Cerebellar nuclear complex (tissue), 1 donor: ENCODE measurements at regions not wholly inside any gene's neighbourhood (a gene's known extent, or its start where the extent isn't known, plus 50 kb on each side); places are given as distances from the start of the nearest gene placed in this dataset.
"Not testable (repeated sequence)": the region's sequence is repeated elsewhere in the genome, so short reads cannot be mapped to it uniquely, and the experiment has no call there.

Source experiments
- DNase-seq, 2 experiments: peaks; one replicate each; lab custom pipeline; 2025; lab: John Stamatoyannopoulos, UW

DNA sequence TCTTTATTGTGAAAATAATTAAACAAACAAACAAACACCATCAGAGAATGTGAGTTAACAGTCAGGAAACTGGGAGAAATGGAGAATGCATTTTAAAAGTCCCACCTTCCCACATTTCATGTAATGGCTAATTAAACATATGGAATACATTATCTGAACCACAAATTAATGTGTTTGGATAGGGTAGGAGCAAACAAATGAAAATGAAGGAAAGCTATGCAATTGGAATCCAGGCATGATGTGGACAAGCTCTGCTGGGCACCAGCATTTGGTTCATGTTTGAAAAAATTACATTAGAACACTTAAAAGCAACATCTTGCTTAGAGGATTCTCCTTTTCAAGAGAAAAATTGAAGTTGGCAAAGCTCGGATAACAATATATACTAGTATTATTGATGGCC is 628.1 kb downstream of the LMO4 start:
- DNase-seq = no peak

DNA sequence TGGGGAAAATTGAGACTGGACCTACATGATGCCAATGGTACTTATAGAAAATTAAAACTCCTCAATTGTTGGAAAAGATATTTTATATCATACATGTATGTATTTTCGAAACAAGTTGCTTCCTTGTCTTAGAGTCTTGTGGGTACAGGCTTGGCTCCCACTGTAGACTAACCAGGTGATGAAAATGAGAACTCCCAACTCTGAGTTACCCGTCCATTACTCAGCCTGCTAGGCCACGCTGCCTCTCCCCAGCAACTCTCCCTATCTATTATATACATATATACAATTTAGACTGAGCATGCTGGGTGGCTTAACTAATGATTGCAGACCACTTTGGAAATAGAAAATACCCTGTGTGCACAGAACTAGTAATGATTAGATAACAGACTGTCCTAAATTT is 628.7 kb downstream of the LMO4 start:
- no peak for DNase-seq

DNA sequence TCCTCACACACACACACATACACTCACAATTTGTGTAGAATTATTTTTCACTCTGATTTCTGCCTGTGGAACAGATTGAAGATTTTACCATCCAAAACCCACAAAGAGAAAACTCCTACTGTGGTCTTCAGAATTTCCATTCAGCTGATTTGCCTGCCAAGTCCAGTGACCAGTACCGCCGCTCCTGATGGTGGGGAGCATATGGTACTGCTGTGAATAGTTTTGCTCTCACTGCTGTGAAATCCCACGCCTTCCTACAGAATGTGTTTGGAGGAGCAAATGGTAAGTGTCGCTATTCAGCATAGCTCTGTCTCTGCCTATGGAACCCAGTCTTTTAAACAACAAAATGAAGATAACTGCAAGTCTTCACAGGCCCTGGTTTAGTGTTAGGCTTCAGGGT is 629.5 kb downstream of the LMO4 start:
- peak in 1 of 2 experiments; percentile 45 for DNase-seq

DNA sequence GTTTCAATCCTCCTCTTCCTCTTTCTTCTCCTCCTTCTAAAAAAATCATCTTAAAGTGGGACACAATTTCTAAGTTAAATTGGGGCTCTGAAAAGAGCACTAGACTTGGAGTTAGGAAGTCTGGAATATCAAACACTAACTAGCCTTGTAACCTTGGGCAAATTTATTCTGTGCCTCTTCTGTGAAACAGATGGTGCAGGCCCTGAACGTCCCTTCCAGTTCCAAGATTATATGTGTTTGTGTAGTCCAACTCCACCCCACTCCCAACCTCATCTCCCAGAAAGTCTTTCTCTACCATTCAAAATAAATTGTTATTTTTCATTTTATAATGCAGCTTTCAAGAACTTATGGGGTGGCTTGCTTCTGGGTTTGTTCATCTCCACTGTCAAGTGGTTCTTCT is 630.0 kb downstream of the LMO4 start:
- DNase-seq = no peak

DNA sequence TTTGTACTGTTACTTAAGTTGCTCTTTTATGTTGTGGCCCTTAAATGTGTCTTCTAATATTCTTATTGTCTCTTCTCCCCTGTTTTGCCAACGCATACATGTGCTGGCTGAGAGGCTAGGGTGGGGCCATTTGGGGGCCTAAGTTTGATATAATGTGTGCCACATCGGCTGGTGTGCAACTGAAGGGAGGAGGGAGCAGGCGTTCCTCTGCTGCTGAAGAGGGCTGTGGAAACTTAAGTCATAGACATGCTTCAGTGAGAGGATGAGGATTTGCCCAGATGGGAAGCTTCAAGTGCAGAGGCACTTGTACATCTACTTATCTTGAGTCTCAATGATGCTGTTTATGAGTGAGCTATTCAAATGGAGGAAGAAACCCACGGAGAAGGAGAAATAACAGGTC is 630.6 kb downstream of the LMO4 start:
- DNase-seq = no peak

DNA sequence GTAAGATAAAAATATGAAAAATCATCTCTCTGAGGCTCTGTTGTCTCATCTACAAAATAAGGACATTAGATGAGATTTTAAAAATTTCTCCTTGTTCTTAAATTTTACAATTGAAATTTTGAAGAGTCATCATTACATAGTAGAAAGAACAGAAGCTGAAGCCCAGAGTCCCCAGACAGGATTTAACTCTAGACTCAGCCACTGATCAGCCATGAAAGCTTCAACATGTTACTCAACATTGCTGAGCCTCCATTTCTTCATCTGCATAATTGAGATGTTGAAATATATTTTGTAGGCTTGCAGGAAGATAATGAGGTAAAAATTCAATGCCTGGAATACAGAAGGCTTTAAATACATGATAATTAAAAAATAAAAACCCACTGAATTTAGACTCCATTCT is 633.3 kb downstream of the LMO4 start:
- DNase-seq = no peak

DNA sequence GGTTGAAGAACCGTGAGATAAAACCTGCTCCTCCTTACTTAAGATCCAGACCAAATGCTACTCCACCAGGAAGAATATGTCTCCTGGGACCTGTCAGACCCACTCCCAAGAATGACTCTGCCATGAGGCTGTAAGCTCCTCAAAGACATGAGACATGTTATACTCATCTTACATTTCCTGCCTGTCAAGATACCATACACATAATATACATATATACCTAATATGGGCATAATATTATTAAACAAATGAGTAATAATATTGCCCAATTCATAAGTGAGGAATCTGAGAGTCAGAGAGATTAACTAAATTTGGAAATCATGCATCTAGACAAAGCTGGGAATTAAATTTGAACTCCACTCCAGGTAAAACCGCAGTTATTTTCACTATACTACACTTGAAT is 634.9 kb downstream of the LMO4 start:
- DNase-seq = no peak

DNA sequence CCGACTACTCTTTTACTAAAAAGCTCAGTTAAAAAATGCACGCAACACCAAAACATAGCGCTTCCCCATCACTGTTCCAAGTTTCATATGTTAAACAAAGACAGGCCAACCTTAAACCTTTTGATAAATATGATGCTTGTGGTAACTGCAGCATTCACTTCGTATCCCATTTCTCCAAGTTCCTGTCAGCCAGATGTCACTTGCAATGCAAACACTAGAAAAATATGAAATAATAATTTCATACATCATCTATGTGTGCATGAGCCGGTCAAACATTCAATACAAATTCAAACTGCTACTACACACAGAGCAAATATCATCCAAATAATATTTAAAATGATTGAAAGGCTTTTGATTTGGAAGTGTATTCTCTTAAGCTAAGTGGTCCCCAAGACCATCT is 636.5 kb downstream of the LMO4 start:
- no peak for DNase-seq

DNA sequence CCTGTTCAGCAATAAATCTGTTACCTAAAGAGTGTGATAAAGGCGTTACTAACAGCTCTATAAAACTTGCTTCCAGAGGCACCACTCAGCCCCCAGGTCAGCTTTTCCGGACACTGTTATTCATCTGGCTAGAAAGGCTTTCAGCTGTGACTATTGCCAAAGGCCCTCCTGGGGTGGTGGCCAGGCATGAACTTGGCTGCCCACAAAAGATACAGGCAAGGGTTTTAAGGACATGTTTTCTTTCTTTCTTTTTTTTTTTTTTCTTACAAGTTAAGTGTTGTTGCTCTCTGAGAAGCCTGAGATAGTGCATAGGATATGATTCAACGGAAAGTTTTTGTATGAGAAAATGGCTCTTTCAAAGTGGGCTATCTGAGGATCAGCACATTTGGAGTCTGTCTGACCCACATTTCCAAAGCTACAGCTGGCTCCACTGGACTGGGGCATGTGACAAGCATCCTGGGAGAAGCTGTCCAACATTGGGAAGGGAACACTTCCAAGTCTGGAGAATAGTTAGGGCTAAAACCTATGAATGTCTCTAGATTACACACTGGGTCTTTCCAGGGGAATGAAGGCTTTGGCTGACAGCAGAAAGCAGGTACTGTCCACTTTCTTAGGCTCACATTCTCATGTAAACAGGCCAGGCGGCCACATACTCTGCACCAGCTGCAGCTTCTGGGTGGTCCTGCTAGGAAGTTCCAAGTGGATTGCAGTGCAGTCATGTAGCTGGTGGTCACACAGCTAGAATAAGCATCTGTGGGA is 639.7 kb downstream of the LMO4 start:
- no peak for DNase-seq

DNA sequence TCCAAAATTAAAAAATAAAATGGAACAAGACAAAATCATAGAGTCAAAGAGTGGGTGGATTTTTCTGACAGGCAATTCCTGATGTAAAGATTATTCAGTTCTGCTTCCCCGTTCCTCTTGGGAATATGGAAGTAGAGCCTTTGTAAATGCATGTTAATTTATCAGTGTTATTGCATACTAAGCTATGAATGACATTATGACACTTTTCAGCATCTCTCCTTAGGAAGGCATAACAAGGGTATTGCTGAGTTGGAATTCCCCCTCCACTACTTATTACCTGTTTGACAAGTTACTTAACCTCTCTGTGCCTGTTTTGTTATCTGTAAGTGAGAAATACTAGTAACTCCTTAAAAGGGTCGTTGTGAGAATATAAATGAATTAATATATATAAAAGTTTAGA is 640.4 kb downstream of the LMO4 start:
- no peak for DNase-seq

DNA sequence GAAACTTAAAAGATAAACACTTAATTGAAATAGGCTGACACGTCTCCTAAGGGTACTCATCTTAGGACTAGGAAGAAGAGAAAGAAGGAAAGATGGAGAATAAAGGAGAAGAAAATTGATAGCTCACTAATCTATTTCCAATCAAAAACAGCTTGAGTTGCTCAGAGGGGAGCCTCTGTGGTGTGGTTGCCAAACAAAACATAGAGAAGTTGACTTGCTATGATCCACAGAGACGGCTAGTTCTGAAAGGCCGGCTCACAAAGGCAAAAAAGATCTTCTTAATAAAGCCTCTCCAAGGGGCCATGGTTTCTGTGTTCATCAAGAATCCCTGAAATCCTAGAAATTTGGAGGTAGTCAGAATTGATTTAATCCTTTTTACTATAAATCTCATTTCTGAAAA is 644.1 kb downstream of the LMO4 start:
- DNase-seq = no peak

DNA sequence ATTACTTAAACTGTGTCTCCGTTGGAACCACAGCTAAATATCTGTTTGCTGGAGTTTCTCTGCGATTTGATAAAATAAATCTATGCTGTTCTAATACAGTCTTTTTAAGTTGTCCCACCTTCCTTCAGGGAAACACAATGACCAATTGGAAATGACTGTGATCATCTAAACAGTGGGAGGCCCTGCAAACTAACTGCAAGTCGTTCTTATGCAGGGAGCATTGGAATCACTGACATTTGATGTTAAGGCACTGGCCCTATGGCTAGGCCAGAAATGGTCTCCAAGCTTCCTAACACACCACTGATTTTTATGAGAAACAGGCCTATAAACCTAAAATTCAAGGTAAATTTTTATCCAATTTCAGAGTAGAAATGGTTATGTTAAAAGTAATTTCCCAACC is 645.2 kb downstream of the LMO4 start:
- no peak for DNase-seq

DNA sequence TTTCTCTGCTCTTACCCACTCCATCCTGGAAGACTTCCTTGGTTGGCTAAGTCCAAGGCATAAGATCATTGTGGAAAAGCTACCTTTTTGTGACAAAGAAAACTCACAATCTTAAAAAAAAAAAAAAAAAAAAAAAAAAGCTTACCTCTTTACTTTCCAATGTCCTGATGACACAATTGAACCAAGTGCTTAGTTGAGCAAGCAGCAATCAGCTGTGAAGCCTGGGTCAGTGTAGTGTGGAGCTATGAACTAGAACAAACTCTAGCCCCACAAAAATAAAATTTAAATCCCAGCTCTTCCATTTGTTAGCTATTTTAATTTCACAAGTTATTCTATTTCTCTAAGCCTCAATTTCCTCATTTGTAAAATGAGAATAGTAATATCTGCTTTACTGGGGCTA is 647.6 kb downstream of the LMO4 start:
- no peak for DNase-seq

DNA sequence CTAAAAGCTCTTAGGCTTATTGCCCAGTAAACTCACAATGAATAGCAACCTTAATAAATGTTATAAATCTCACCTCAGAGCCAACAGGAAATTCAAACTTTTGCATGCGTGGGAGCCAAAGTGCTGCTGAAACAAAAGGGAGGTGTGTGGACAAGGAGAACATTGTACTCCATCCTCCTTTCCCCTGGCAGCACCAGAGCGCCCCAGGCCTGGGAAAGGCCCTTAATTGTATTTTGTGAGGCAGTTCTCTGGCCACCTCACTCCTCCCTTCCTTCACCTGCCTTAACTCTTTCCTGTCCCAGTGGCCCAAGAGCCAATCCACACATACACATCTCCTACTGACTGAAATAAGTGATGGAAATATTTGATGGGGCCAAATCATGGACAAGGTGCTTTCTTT is 648.5 kb downstream of the LMO4 start:
- DNase-seq = no peak

DNA sequence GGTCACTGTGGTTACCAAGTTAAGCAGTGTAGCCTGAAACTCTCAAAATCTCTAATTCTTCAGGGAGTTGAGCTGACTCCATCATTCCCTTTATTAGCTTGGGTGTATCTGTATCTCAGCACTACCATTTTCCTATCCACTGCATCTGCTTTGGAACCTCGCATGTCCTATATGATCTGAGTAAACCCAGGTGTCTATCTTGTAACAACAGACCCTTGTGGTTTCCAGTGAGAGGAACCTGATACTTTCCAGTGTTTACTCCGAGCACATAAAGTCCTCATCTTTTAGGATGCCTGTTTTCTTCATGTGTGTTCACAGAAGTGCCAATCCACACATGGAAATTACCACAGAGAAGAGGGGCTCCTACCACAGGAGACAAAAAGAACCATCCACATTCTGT is 650.4 kb downstream of the LMO4 start:
- DNase-seq = no peak

DNA sequence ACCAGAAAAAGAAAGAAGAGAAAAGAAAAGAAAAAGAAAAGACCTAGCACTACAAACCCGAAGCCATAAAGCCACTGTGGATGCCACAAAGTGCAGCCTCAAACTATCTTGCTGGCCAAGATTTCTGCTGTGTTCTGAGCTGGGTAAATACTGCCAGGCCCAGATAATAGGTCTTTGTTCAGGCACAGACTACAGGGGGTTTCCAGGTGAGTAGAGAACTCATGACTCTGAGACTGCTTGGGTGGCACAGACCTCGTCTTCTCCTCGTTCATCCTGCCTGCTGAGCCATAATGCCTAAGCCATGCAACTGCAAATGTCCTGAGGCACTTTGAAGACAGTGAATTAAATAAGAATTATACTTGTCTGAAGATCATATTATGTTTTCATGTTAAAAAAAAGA is 651.8 kb downstream of the LMO4 start:
- DNase-seq = no peak

DNA sequence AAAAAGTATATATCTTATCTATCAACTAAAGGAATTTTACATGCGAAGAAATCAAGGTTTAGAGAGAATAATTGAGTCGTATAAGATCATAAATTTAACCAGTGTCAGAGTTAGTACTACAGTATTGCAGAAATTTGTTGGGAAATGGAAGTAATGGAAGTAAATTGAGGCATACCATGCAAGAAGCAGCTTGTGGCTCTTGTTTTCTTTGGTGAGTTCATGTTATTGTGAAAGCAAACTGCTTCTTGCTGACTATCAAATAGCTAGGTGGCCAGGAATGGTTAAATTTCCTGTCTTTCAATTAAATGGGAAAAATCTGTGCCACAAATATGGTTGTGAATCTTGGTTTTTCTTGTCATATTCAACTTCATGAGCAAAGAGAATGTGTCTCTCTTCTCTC is 652.7 kb downstream of the LMO4 start:
- DNase-seq = no peak

DNA sequence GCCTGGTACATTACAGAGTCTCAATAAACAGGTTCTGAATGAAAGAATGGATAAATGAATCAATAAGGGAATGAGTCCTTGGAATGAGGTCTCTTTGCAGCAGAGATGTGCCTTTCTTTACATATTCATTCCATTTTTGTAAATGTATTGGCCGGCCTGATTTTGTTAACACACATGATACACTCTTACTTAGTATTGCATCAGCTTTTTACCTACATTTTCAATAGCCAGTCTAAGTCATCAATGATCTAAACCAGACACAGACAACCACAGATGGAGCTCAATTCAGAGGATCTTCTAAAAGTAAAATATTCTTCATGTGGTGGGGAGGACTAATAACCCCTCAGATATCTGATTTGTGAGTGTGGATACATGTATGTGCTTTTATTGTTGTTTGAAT is 653.1 kb downstream of the LMO4 start:
- no peak for DNase-seq

DNA sequence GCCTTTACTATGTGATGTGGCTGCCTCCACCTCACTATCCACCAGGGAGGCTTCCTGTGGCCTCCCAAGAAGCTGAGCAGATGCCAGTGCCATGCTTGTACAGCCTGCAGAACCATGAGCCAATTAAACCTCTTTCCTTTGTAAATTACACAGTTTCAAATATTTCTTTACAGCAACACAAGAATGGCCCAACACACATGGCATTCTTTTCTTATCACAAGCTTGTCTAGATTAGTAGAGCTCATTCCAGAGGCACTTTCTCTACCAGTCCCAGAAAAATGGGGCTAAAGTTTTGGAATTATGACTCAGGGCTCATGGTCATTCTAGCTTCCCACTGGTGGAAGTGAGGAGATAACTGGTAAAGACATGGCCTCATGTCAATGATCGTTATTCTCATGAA is 655.2 kb downstream of the LMO4 start:
- DNase-seq = no peak

DNA sequence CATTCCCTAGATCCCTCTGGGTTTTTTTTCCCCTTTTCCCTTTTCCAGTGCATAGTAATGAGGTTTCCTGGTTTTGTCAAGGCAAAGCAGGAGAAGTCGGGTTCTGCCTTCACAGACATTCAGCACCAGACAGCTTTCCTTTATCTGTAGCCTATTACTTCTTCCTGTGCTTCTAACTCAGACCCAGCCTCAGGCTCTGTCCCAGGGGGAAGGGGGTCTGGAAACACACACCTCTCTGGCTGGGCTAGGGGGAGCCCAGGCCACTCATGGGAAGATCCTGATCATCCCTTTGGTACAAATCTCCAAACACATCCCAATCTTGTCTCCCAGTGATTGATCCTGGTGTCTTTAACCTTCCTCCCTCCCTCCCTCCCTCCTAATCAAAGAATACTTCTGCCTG is 656.4 kb downstream of the LMO4 start:
- no peak for DNase-seq

DNA sequence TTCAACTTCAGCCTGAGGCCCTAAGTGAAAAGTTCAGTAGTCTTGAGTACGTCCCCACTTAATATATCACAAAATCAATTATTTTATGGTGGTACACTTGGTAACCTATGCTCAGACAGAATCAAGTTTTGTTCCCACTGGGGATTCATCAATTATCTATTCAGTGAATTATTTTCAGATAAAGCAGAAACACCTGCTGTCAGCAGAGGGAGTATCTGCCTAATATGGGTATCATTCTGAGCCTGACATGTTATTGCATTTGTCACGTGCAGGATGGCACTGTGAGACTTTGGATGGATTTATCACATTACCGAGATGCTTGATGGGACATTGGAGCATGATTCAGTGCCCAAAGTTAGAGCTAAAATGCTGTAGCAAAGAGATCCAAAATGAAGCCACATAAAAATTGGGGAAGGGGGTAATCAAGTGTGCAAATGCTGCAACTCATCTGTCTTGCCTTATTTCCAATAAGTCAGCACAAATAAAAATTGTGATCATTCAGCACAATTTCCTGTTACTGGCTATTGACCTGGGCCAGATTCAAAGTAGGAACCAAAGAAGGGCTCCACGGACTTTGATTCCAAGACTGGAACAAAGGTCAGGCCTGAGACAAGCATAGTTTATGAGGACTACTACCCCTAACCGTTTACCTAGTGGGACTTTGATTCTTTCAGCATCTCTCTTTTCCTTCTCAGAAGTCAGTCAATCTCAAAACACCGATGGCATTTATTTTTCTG is 657.6 kb downstream of the LMO4 start:
- no peak for DNase-seq

DNA sequence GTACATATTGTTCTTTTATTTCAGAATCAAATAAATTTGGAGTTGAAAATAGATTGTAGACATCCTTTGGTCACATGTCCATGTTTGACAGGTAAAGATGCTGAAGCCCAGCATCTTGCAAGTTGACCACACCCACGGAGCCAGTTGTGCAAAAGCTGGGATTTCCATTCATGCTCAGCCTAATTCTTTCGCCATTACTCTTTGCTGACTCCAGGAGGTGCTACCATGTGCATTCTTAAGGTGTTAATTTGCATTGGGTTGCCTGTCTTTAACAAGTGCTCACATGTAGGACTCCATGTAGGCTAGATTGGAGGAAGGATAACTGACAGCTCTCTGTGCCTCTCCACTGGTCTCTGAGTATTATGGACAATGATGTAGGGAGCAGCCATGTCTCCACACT is 660.7 kb downstream of the LMO4 start:
- DNase-seq = no peak

DNA sequence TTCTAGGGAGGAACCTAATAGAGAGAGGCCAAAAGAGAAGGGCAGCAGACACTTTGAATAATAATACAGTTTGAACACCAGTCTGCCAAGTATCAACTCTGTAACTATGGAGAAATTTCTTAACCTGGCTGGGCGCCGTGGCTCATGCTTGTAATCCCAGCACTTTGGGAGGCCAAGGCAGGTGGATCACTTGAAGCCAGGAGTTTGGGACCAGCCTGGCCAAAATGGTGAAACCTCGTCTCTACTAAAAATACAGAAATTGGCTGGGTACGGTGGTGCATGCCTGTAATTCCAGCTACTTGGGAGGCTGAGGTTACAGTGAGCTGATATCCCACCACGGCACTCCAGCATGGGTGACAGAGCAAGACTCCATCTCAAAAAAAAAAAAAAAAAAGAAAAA is 663.9 kb downstream of the LMO4 start:
- not testable (repeated sequence) for DNase-seq

DNA sequence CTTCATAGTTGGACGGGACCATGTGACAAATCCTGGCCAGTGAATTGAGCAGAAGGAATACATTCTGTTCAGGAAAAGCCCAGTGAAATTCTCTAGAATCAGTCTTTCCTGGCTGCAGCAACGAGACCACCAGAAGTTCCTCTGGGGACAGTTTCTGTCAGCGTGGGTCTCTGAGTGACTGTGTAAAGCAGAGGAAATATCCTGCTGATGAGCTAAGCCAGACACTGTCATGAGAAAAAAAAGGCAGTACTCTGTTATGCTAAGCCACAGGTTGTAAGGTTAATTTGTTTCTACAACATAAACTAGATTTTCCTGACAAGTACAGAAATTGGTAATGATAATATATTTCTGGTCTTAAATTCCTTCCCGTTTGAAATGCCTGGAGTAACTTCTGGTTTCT is 664.4 kb downstream of the LMO4 start:
- no peak for DNase-seq
